T-helper 1 cell treated with Interleukin-12 subunit alpha and Interleukin-12 subunit beta and Interleukin-4 antibody, amounts not matched to agents 30 ng/mL and 1 ng/mL, for 36 hours (primary cell): ENCODE measurements at regions not wholly inside any gene's neighbourhood (a gene's known extent, or its start where the extent isn't known, plus 50 kb on each side); places are given as distances from the start of the nearest gene placed in this dataset.
"Not testable (repeated sequence)": the region's sequence is repeated elsewhere in the genome, so short reads cannot be mapped to it uniquely, and the experiment has no call there.

ENCODE experiments used
- intact Hi-C: fragments of 100-400 bp; cut with micrococcal nuclease; formaldehyde crosslinking; loops from one replicate; pipeline ENCODE4 v1.15.1; 2024

- intact Hi-C loops: no loop called here
These were observed 171.5 kb downstream of the EVA1A start for GRCh38 chr2:75389271-75389670.

- intact Hi-C loops: no loop called here
These were observed 179.7 kb downstream of the EVA1A start for GRCh38 chr2:75381032-75381431.

GRCh38 chr2:75379476-75380210 is 180.3 kb upstream of the TACR1 start:
- intact Hi-C loops: no loop called here

GRCh38 chr2:75375646-75376582 is 176.6 kb upstream of the TACR1 start:
- intact Hi-C loops: no loop called here

- intact Hi-C loops: not testable (repeated sequence)
These were observed 175.2 kb upstream of the TACR1 start for GRCh38 chr2:75374414-75374957.

- intact Hi-C loops: no loop called here
These were observed 168.1 kb upstream of the TACR1 start for GRCh38 chr2:75367401-75367800.

- intact Hi-C loops: no loop called here
These were observed 162.2 kb upstream of the TACR1 start for GRCh38 chr2:75361486-75361885.

- intact Hi-C loops: no loop called here
These were observed 161.6 kb upstream of the TACR1 start for GRCh38 chr2:75360945-75361344.

GRCh38 chr2:75356865-75357264 is 157.5 kb upstream of the TACR1 start:
- intact Hi-C loops: no loop called here

- intact Hi-C loops: no loop called here
These were observed 153.8 kb upstream of the TACR1 start for GRCh38 chr2:75353131-75353530.

- intact Hi-C loops: no loop called here
These were observed 149.0 kb upstream of the TACR1 start for GRCh38 chr2:75348307-75348706.

- intact Hi-C loops: no loop called here
These were observed 144.8 kb upstream of the TACR1 start for GRCh38 chr2:75344146-75344545.

GRCh38 chr2:75342504-75343175 is 143.3 kb upstream of the TACR1 start:
- intact Hi-C loops: no loop called here

- intact Hi-C loops: no loop called here
These were observed 141.2 kb upstream of the TACR1 start for GRCh38 chr2:75340560-75340959.

GRCh38 chr2:75338461-75338860 is 139.1 kb upstream of the TACR1 start:
- intact Hi-C loops: no loop called here

GRCh38 chr2:75337619-75338018 is 138.3 kb upstream of the TACR1 start:
- intact Hi-C loops: no loop called here

GRCh38 chr2:75337016-75337415 is 137.7 kb upstream of the TACR1 start:
- intact Hi-C loops: no loop called here

- intact Hi-C loops: no loop called here
These were observed 137.1 kb upstream of the TACR1 start for GRCh38 chr2:75336451-75336850.

GRCh38 chr2:75334076-75334475 is 134.8 kb upstream of the TACR1 start:
- intact Hi-C loops: no loop called here

- intact Hi-C loops: no loop called here
These were observed 134.3 kb upstream of the TACR1 start for GRCh38 chr2:75333646-75334045.

- intact Hi-C loops: no loop called here
These were observed 128.8 kb upstream of the TACR1 start for GRCh38 chr2:75328156-75328555.

GRCh38 chr2:75327334-75327733 is 128.0 kb upstream of the TACR1 start:
- intact Hi-C loops: no loop called here
